ENCODE measurements at regions not wholly inside any gene's neighbourhood (a gene's known extent, or its start where the extent isn't known, plus 50 kb on each side); places are given as distances from the start of the nearest gene placed in this dataset.

- no peak for DNase-seq (ENCODE audit: low read depth in 1 of 2, low spot score in 1 of 2)
- TF ChIP-seq SPI1 (IDR thresholded peaks at IDR 0.05; ENCODE audit: borderline replicate concordance, low read depth): no peak
- no peak overlapping the region for H3K4me3 ChIP-seq (replicated peaks; ENCODE audit: insufficient read depth, low read length)
- no peak overlapping the region for H3K27ac ChIP-seq (replicated peaks)
- H3K27me3 ChIP-seq (ENCODE audit: insufficient read depth, poor library complexity, severe bottlenecking): peaks cover 2% of the 10 kb centered on the region
These were observed 50.5 kb upstream of the IQSEC1 start for GRCh38 chr3:13123765-13124164.

GRCh38 chr3:13123013-13123654 is 49.9 kb upstream of the IQSEC1 start:
- no peak overlapping the region for H3K4me3 ChIP-seq (replicated peaks; ENCODE audit: insufficient read depth, low read length)
- H3K27ac ChIP-seq (replicated peaks): no peak overlapping the region
- H3K27me3 ChIP-seq (ENCODE audit: insufficient read depth, poor library complexity, severe bottlenecking): peaks cover 2% of the 10 kb centered on the region
- no peak for DNase-seq (ENCODE audit: low read depth in 1 of 2, low spot score in 1 of 2)
- TF ChIP-seq POLR2AphosphoS5 (IDR thresholded peaks at IDR 0.05; ENCODE audit: low read depth) (no peak), GABPA (IDR thresholded peaks at IDR 0.05; ENCODE audit: low read depth) (no peak), SPI1 (IDR thresholded peaks at IDR 0.05; ENCODE audit: borderline replicate concordance, low read depth) (no peak), REST (IDR thresholded peaks at IDR 0.05; ENCODE audit: insufficient replicate concordance, low read depth) (no peak), CTCF (IDR thresholded peaks at IDR 0.05; ENCODE audit: insufficient read depth, low read length) (no peak)

Measured in HL-60 (cell line).